Panc1 (cell line): ENCODE measurements at regions not wholly inside any gene's neighbourhood (a gene's known extent, or its start where the extent isn't known, plus 50 kb on each side); places are given as distances from the start of the nearest gene placed in this dataset.
"Not testable (repeated sequence)": the region's sequence is repeated elsewhere in the genome, so short reads cannot be mapped to it uniquely, and the experiment has no call there.

Experiments
- ATAC-seq: fragments of 200-7000 bp; cut with Tn5 transposase; 2 replicates; pipeline ENCODE4 v1.9.1; 2020; ENCODE audit warnings: mild to moderate bottlenecking, moderate library complexity
- BruUV-seq: library from RNA; stranded (reverse); fragments of 400-500 nt; replicated peaks from 2 replicates; lab custom pipeline; 2021; lab: Mats Ljungman, UMichigan
- CTCF ChIA-PET: fragments of 300-600 bp; sonication (Branson Sonifier 250); formaldehyde crosslinking; loops from one replicate; lab custom pipeline; 2022; ENCODE audit warnings: antibody characterized with exemption; lab: Charles Lee
- POLR2A ChIA-PET: fragments of 300-600 bp; sonication (Branson Sonifier 250); formaldehyde crosslinking; loops from one replicate; lab custom pipeline; 2022; ENCODE audit warnings: antibody characterized with exemption; lab: Charles Lee
- DNase-seq: peaks from one replicate; pipeline ENCODE4 v3.0.0-alpha.2; 2010; ENCODE audit warnings: low read depth, low spot score
- H3K27ac ChIP-seq: 2 replicates; pipeline ENCODE4 v1.5.1; 2011; ENCODE audit warnings: mild to moderate bottlenecking, low read length, inconsistent platforms
- H3K27me3 ChIP-seq: fragments of 200-500 bp; sonication (Bioruptor generic); 2 replicates; pipeline ENCODE4 v1.6.0; 2014; ENCODE audit warnings: low read length, inconsistent platforms; ENCODE audit not compliant: control insufficient read depth, insufficient read depth
- H3K36me3 ChIP-seq: fragments of 200-500 bp; sonication (Bioruptor generic); 2 replicates; pipeline ENCODE4 v1.5.1; 2014; ENCODE audit warnings: inconsistent platforms, mild to moderate bottlenecking, low read length, moderate library complexity; ENCODE audit not compliant: control insufficient read depth, insufficient read depth
- H3K4me1 ChIP-seq: 2 replicates; pipeline ENCODE4 v1.5.1; 2011; ENCODE audit warnings: inconsistent platforms, mild to moderate bottlenecking, low read length, moderate library complexity; ENCODE audit not compliant: control insufficient read depth, insufficient read depth
- H3K4me3 ChIP-seq, 2 experiments: 2 replicates each; pipeline ENCODE4 v1.5.1; 2011 to 2012; ENCODE audit warnings: low read depth in 2 of 2, low read length in 2 of 2, mild to moderate bottlenecking in 2 of 2, inconsistent platforms in 1 of 2, moderate library complexity in 1 of 2
- H3K9me3 ChIP-seq: fragments of 200-500 bp; sonication (Bioruptor generic); 2 replicates; pipeline ENCODE4 v1.5.1; 2014; ENCODE audit warnings: low read depth, mild to moderate bottlenecking, inconsistent platforms, low read length, moderate library complexity; ENCODE audit not compliant: control insufficient read depth, insufficient read depth
- CTCF ChIP-seq: fragments of 450-650 bp; IDR thresholded peaks from 2 replicates; pipeline ENCODE4 v1.5.1; 2017; ENCODE audit warnings: mild to moderate bottlenecking
- in situ Hi-C: cut with HindIII; loops from 2 replicates; pipeline ENCODE4 v1.10.0; 2016; ENCODE audit warnings: low sequenced_read_pairs, low pct_unique_long_range_greater_than_20kb
- intact Hi-C: fragments of 100-400 bp; cut with micrococcal nuclease; formaldehyde crosslinking; loops from one replicate; pipeline ENCODE4 v1.10.0; 2022; ENCODE audit not compliant: unreplicated experiment

GRCh38 chr18:15315301-15315700, 567.3 kb downstream of the ANKRD30B start:
- intact Hi-C loops, H3K27ac ChIP-seq, H3K36me3 ChIP-seq, DNase-seq, H3K27me3 ChIP-seq, CTCF ChIA-PET, H3K4me3 ChIP-seq, H3K9me3 ChIP-seq, H3K4me1 ChIP-seq, in situ Hi-C loops, BruUV-seq, POLR2A ChIA-PET, ATAC-seq: not testable (repeated sequence)
- TF ChIP-seq CTCF, result peak; percentile 40

GRCh38 chr18:15318655-15319054, 570.7 kb downstream of the ANKRD30B start:
- H3K27me3 ChIP-seq, POLR2A ChIA-PET, in situ Hi-C loops, ATAC-seq, H3K36me3 ChIP-seq, H3K4me3 ChIP-seq, CTCF ChIA-PET, H3K4me1 ChIP-seq, intact Hi-C loops, DNase-seq, H3K27ac ChIP-seq, BruUV-seq, H3K9me3 ChIP-seq: not testable (repeated sequence)

- ATAC-seq, H3K4me3 ChIP-seq, H3K27me3 ChIP-seq, H3K27ac ChIP-seq, POLR2A ChIA-PET, H3K36me3 ChIP-seq, in situ Hi-C loops, BruUV-seq, intact Hi-C loops, H3K4me1 ChIP-seq, H3K9me3 ChIP-seq, CTCF ChIA-PET, DNase-seq: not testable (repeated sequence)
Observed at GRCh38 chr18:15329713-15330112, 581.7 kb downstream of the ANKRD30B start.

- in situ Hi-C loops, H3K27me3 ChIP-seq: not testable (repeated sequence)
Observed at GRCh38 chr18:15330149-15330548, 582.2 kb downstream of the ANKRD30B start.

GRCh38 chr18:15330600-15330999, 582.6 kb downstream of the ANKRD30B start:
- H3K9me3 ChIP-seq, POLR2A ChIA-PET, H3K27me3 ChIP-seq, H3K4me1 ChIP-seq, ATAC-seq, H3K4me3 ChIP-seq, intact Hi-C loops, DNase-seq, H3K36me3 ChIP-seq, H3K27ac ChIP-seq, BruUV-seq, in situ Hi-C loops, CTCF ChIA-PET: not testable (repeated sequence)

More at GRCh38 chr18:15330149-15330548, 582.2 kb downstream of the ANKRD30B start:
- POLR2A ChIA-PET, intact Hi-C loops, H3K4me3 ChIP-seq, BruUV-seq, H3K4me1 ChIP-seq, DNase-seq, CTCF ChIA-PET, H3K36me3 ChIP-seq, H3K9me3 ChIP-seq, H3K27ac ChIP-seq, ATAC-seq: not testable (repeated sequence)

GRCh38 chr18:15375671-15376070, 627.7 kb downstream of the ANKRD30B start:
- in situ Hi-C loops, H3K27me3 ChIP-seq, ATAC-seq, BruUV-seq, H3K27ac ChIP-seq, intact Hi-C loops, DNase-seq, H3K9me3 ChIP-seq, POLR2A ChIA-PET, CTCF ChIA-PET, H3K36me3 ChIP-seq, H3K4me3 ChIP-seq, H3K4me1 ChIP-seq: not testable (repeated sequence)

- ATAC-seq, H3K36me3 ChIP-seq, in situ Hi-C loops, POLR2A ChIA-PET, DNase-seq, CTCF ChIA-PET, H3K27ac ChIP-seq, H3K4me3 ChIP-seq, H3K4me1 ChIP-seq, H3K9me3 ChIP-seq, BruUV-seq, H3K27me3 ChIP-seq, intact Hi-C loops: not testable (repeated sequence)
Observed at GRCh38 chr18:15407874-15408273, 659.9 kb downstream of the ANKRD30B start.
